Astrocyte of the spinal cord (primary cell): ENCODE measurements at regions not wholly inside any gene's neighbourhood (a gene's known extent, or its start where the extent isn't known, plus 50 kb on each side); places are given as distances from the start of the nearest gene placed in this dataset.

Experiments
- DNase-seq: peaks from one replicate; pipeline ENCODE4 v3.0.0; 2011; ENCODE audit warnings: low read depth, low spot score
- H3K4me3 ChIP-seq: 2 replicates; pipeline ENCODE4 v1.5.1; 2011; ENCODE audit warnings: low read depth, mild to moderate bottlenecking, low read length, moderate library complexity
- CTCF ChIP-seq: IDR thresholded peaks from 2 replicates; pipeline ENCODE4 v1.5.1; 2012; ENCODE audit warnings: low read depth, mild to moderate bottlenecking, low read length, inconsistent platforms
- in situ Hi-C: cut with HindIII; loops from 2 replicates; pipeline ENCODE4 v1.10.0; 2017; ENCODE audit warnings: low sequenced_read_pairs

GRCh38 chr13:84662491-84662890, 780.2 kb upstream of the SLITRK1 start:
- in situ Hi-C loops: no loop called here
- no peak for DNase-seq
- H3K4me3 ChIP-seq: no peak overlapping the region
- no peak for TF ChIP-seq CTCF

- no peak overlapping the region for H3K4me3 ChIP-seq
- DNase-seq: no peak
- in situ Hi-C loops: no loop called here
- TF ChIP-seq CTCF: no peak
These were observed 779.4 kb upstream of the SLITRK1 start for GRCh38 chr13:84661718-84662117.

- peak; percentile 62 for DNase-seq
- in situ Hi-C loops: no loop called here
- TF ChIP-seq CTCF: no peak
- no peak overlapping the region for H3K4me3 ChIP-seq
These were observed 777.0 kb upstream of the SLITRK1 start for GRCh38 chr13:84659359-84659661.

- TF ChIP-seq CTCF: no peak
- no peak for DNase-seq
- in situ Hi-C loops: no loop called here
- no peak overlapping the region for H3K4me3 ChIP-seq
These were observed 776.5 kb upstream of the SLITRK1 start for GRCh38 chr13:84658491-84659358.

GRCh38 chr13:84655677-84656076, 773.4 kb upstream of the SLITRK1 start:
- in situ Hi-C loops: no loop called here

GRCh38 chr13:84654654-84655275, 772.5 kb upstream of the SLITRK1 start:
- no peak overlapping the region for H3K4me3 ChIP-seq
- TF ChIP-seq CTCF: no peak
- in situ Hi-C loops: no loop called here
- DNase-seq: no peak

More at GRCh38 chr13:84655677-84656076, 773.4 kb upstream of the SLITRK1 start:
- peak; percentile 71 for DNase-seq
- H3K4me3 ChIP-seq: no peak overlapping the region
- TF ChIP-seq CTCF: no peak
